Sigmoid colon (tissue), 6 donors: ENCODE measurements at regions not wholly inside any gene's neighbourhood (a gene's known extent, or its start where the extent isn't known, plus 50 kb on each side); places are given as distances from the start of the nearest gene placed in this dataset.
"Not testable (repeated sequence)": the region's sequence is repeated elsewhere in the genome, so short reads cannot be mapped to it uniquely, and the experiment has no call there.

ENCODE experiments used
- DNase-seq: peaks from one replicate; pipeline ENCODE4 v3.0.0-alpha.2; 2019
- H3K27ac ChIP-seq, 4 donors: fragments of 200-600 bp; sonication (generic); one replicate each; pipeline ENCODE4 v1.5.1; 2016 to 2019; ENCODE audit warnings: mild to moderate bottlenecking in 1 of 4
- H3K27me3 ChIP-seq, 3 donors: fragments of 200-600 bp; sonication (generic); one replicate each; pipeline ENCODE4 v1.5.1; 2019; ENCODE audit warnings: mild to moderate bottlenecking in 1 of 3
- H3K36me3 ChIP-seq, 4 donors: fragments of 200-600 bp; sonication (generic); one replicate each; pipeline ENCODE4 v1.5.1; 2016 to 2019
- H3K4me1 ChIP-seq, 4 donors: fragments of 200-600 bp; sonication (generic); one replicate each; pipeline ENCODE4 v1.5.1; 2017 to 2019
- H3K4me3 ChIP-seq, 4 donors: fragments of 200-600 bp; sonication (generic); one replicate each; pipeline ENCODE4 v1.5.1; 2017 to 2019; ENCODE audit warnings: mild to moderate bottlenecking in 2 of 4, moderate library complexity in 1 of 4
- H3K9me3 ChIP-seq, 4 donors: fragments of 200-600 bp in 3 of 4; sonication (generic) in 3 of 4; one replicate each; pipeline versions ENCODE4 v1.5.1 to v1.6.1; 2013 to 2019
- CTCF ChIP-seq, 4 experiments: fragments of 450-650 bp in 3 of 4; fragments of 200-600 bp in 1 of 4; IDR thresholded peaks; one replicate each; pipeline ENCODE4 v1.5.1; 2016 to 2019; ENCODE audit warnings: antibody characterized with exemption in 4 of 4, mild to moderate bottlenecking in 3 of 4, moderate library complexity in 2 of 4
- EP300 ChIP-seq, 4 donors: sonication (generic); formaldehyde crosslinking; IDR thresholded peaks; one replicate each; pipeline ENCODE4 v1.6.1; 2017; ENCODE audit warnings: antibody characterized with exemption in 4 of 4
- POLR2A ChIP-seq, 2 donors: fragments of 450-650 bp; IDR thresholded peaks; one replicate each; pipeline ENCODE4 v1.6.1; 2016; ENCODE audit warnings: antibody characterized with exemption in 2 of 2, mild to moderate bottlenecking in 2 of 2, moderate library complexity in 2 of 2
- POLR2AphosphoS5 ChIP-seq, 4 donors: sonication (generic); formaldehyde crosslinking; IDR thresholded peaks; one replicate each; pipeline ENCODE4 v1.6.1; 2017; ENCODE audit warnings: antibody characterized with exemption in 4 of 4
- WGBS, 2 donors: extraction: QIAGEN DNeasy Blood & Tissue Kit; methylation state at CpG; one replicate each; pipeline ENCODE4 v1.1.7; 2013; 5-methylcytosine and 5-hydroxymethylcytosine counted together
- intact Hi-C: fragments of 100-400 bp; cut with DNase I; formaldehyde crosslinking; loops from one replicate; pipeline ENCODE4 v1.15.1; 2023
- donor health status: healthy with polysubstance abuse.
- donor health status: healthy.

DNA sequence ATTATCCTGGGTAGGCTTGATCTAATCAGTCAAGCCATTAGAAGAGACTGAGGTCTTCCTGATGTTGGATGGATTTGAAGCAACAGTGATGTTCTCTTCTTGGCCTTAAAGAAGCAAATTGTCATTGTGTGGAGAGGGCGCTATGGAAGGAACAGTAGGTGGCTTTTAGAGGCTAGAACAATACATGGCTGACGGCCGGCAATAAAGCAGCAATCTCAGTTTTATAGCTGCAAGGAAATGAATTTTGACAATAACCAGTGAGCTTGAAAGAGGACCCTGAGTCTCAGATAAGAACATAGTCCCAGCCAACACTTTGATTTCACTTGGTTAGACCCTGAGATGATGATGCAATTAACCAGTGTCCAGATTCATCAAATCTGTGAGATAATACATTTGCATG is 302.1 kb downstream of the NSUN3 start:
- intact Hi-C loops, result no loop called here
- no peak for TF ChIP-seq EP300 (IDR thresholded peaks at IDR 0.05)
- TF ChIP-seq POLR2AphosphoS5 (IDR thresholded peaks at IDR 0.05), result no peak
- no peak for TF ChIP-seq POLR2A (IDR thresholded peaks at IDR 0.05)
- TF ChIP-seq CTCF (IDR thresholded peaks at IDR 0.05), result no peak

GRCh38 chr3:94372026-94372425 is 309.2 kb downstream of the NSUN3 start:
- Histone ChIP-seq H3K4me1 (peaks cover 0 to 8% (median 3%) of the 10 kb centered on the region in 4 donors), H3K9me3 (no peaks in the 10 kb centered on the region), H3K36me3 (no peaks in the 10 kb centered on the region), H3K27ac (no peak overlapping the region), H3K4me3 (no peak overlapping the region), H3K27me3 (no peaks in the 10 kb centered on the region)
- TF ChIP-seq CTCF (IDR thresholded peaks at IDR 0.05) (no peak), EP300 (IDR thresholded peaks at IDR 0.05) (no peak), POLR2A (IDR thresholded peaks at IDR 0.05) (no peak), POLR2AphosphoS5 (IDR thresholded peaks at IDR 0.05) (no peak)
- no peak for DNase-seq
- intact Hi-C loops, result no loop called here

More for the DNA sequence above, 302.1 kb downstream of the NSUN3 start:
- Histone ChIP-seq H3K27ac (no peak overlapping the region), H3K4me3 (no peak overlapping the region), H3K27me3 (no peaks in the 10 kb centered on the region), H3K9me3 (no peaks in the 10 kb centered on the region), H3K36me3 (no peaks in the 10 kb centered on the region), H3K4me1 (peaks cover 0 to 18% (median 13%) of the 10 kb centered on the region in 4 donors)
- DNase-seq, result no peak
- WGBS, 2 donors, result 30 to 74% methylated on average over 3 of the region's 3 CpGs

DNA sequence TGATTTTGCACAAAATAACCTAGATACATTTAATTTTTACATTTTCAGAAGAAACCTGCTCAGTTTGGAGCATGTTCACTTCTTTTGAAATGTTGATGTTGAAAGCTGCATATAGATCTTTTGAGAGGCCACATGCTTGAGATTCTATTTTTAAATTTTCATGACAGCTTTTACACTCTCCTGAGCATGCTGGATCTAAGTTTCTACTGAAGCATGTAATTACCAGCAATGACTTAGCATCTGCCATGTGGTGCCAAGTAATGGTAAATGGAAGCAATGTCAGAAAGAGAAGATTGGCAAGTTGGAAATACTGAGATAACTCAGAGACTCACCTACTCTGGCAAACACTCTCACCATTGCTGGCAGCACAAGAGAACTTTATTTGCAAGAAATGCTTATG is 310.6 kb downstream of the NSUN3 start:
- no peaks in the 10 kb centered on the region for H3K9me3 ChIP-seq
- TF ChIP-seq POLR2A (IDR thresholded peaks at IDR 0.05), result no peak
- no peak for TF ChIP-seq EP300 (IDR thresholded peaks at IDR 0.05)
- TF ChIP-seq CTCF (IDR thresholded peaks at IDR 0.05), result no peak
- TF ChIP-seq POLR2AphosphoS5 (IDR thresholded peaks at IDR 0.05), result no peak
- H3K27ac ChIP-seq, result no peak overlapping the region
- H3K36me3 ChIP-seq, result no peaks in the 10 kb centered on the region
- H3K4me1 ChIP-seq, result peaks cover 0 to 8% (median 3%) of the 10 kb centered on the region in 4 donors
- intact Hi-C loops, result no loop called here
- no peak for DNase-seq
- H3K4me3 ChIP-seq, result no peak overlapping the region
- no peaks in the 10 kb centered on the region for H3K27me3 ChIP-seq

DNA sequence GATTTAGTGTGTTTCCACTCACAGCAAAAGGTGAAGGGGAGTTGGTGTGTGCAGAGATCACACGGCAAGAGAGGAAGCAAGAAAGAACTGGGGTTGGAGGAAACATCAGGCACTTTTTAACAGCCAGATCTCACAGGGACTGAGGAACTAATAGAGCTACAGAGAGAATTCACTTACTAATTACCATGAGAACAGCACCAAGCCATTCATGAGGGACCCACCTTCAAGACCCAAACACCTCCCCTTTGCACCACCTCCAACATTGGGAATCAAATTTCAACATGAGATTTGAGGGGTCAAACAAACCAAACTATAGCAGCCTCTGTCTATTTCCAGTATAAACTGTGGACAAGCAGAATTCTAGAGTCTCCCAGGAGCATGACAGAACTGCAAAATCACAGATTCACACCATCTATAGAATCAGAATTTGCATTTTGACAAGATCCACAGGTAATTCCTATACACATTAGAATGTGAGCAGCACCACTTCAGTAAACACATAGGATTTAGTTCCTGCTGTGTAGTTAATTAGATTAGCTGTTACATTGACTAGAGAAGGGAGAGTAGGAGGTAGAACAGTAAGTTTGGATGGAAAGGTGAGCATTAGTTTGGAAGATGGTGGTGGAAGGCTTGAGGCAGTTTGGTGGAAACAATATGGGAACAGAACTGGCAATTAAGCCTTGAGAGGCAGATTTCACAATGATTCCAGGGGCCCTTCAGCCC is 311.7 kb downstream of the NSUN3 start:
- H3K4me3 ChIP-seq, result no peak overlapping the region
- intact Hi-C loops, result no loop called here

DNA sequence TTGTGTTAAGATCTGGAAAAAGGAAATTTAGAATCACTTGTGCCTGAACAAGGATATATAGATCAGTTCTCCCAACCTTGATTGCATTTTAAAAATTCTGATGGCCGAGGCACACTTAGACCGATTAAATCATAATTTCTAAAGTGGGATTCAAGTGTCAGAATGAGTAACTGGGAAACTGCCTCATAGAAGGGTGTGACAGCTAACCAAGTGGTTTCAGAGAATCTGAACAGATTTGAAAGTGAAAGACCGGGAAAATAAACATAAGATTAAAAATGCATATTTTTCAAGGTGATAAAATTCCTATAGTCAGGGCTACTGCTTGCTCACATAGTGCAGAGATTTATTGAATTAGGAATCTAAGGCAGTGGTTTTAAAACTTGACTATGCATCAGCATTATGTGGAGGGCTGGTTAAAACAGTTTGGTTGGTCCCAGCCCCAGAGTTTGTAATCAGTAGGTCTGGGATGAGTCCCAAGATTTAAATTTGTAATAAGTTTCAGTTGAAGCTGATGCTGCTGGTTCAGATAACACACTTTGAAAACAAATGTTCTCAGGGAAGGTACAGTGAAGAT is 314.3 kb downstream of the NSUN3 start:
- H3K9me3 ChIP-seq, H3K4me1 ChIP-seq, H3K27ac ChIP-seq, intact Hi-C loops, H3K27me3 ChIP-seq, DNase-seq, H3K4me3 ChIP-seq, H3K36me3 ChIP-seq: not testable (repeated sequence)
- WGBS, 2 donors, result 81 to 87% methylated on average over 3 of the region's 3 CpGs

More for the DNA sequence above, 311.7 kb downstream of the NSUN3 start:
- TF ChIP-seq CTCF (IDR thresholded peaks at IDR 0.05), result no peak
- no peak for TF ChIP-seq POLR2A (IDR thresholded peaks at IDR 0.05)
- TF ChIP-seq POLR2AphosphoS5 (IDR thresholded peaks at IDR 0.05), result no peak
- no peak for TF ChIP-seq EP300 (IDR thresholded peaks at IDR 0.05)
- Histone ChIP-seq H3K27me3 (no peaks in the 10 kb centered on the region), H3K27ac (no peak overlapping the region), H3K4me1 (peaks cover 0 to 8% (median 3%) of the 10 kb centered on the region in 4 donors), H3K36me3 (no peaks in the 10 kb centered on the region), H3K9me3 (no peaks in the 10 kb centered on the region)
- 50 to 83% methylated on average over 1 of the region's 1 CpG for WGBS, 2 donors
- DNase-seq, result no peak

- H3K4me3 ChIP-seq, DNase-seq, H3K9me3 ChIP-seq, H3K4me1 ChIP-seq, H3K27me3 ChIP-seq, intact Hi-C loops, H3K27ac ChIP-seq, H3K36me3 ChIP-seq: not testable (repeated sequence)
- WGBS, 2 donors, result 38 to 78% methylated on average over 3 of the region's 3 CpGs
Observed at GRCh38 chr3:94377863-94378262, 315.0 kb downstream of the NSUN3 start.
